Chondrocyte (in vitro differentiated cells): ENCODE measurements at regions not wholly inside any gene's neighbourhood (a gene's known extent, or its start where the extent isn't known, plus 50 kb on each side); places are given as distances from the start of the nearest gene placed in this dataset.

ENCODE experiments used
- DNase-seq: peaks from one replicate; pipeline ENCODE4 v3.0.0; 2021; ENCODE audit warnings: mixed read lengths, low spot score
- H3K27ac Mint-ChIP-seq: one replicate; pipeline ENCODE4 v1.8.0; 2021; ENCODE audit warnings: mild to moderate bottlenecking, moderate library complexity, mixed read lengths; ENCODE audit not compliant: unreplicated experiment
- H3K27me3 Mint-ChIP-seq: 2 replicates; pipeline ENCODE4 v1.8.0; 2021; ENCODE audit warnings: low read depth, mixed read lengths
- H3K36me3 Mint-ChIP-seq: 2 replicates; pipeline ENCODE4 v1.8.0; 2021; ENCODE audit warnings: low read depth, mixed read lengths
- H3K4me1 Mint-ChIP-seq: 2 replicates; pipeline ENCODE4 v1.8.0; 2021; ENCODE audit warnings: low read depth, mild to moderate bottlenecking, mixed read lengths
- H3K4me3 Mint-ChIP-seq: one replicate; pipeline ENCODE4 v1.8.0; 2021; ENCODE audit warnings: mild to moderate bottlenecking, moderate library complexity, mixed read lengths; ENCODE audit not compliant: unreplicated experiment
- H3K9me3 Mint-ChIP-seq: 2 replicates; pipeline ENCODE4 v1.8.0; 2021; ENCODE audit warnings: low read depth, mixed read lengths
- CTCF ChIP-seq: fragments of 200-600 bp; sonication (generic); IDR thresholded peaks from 2 replicates; pipeline ENCODE4 v1.5.0; 2021; ENCODE audit warnings: antibody characterized with exemption, mild to moderate bottlenecking, moderate library complexity

GRCh38 chr2:137729305-137729704, 235.0 kb upstream of the HNMT start:
- H3K27me3 Mint-ChIP-seq, result peaks cover 4% of the 10 kb centered on the region
- DNase-seq, result no peak
- TF ChIP-seq CTCF, result no peak
- H3K4me1 Mint-ChIP-seq, result no peaks in the 10 kb centered on the region
- no peak overlapping the region for H3K4me3 Mint-ChIP-seq
- H3K27ac Mint-ChIP-seq, result no peak overlapping the region
- no peaks in the 10 kb centered on the region for H3K36me3 Mint-ChIP-seq
- peaks cover 22% of the 10 kb centered on the region for H3K9me3 Mint-ChIP-seq

- no peak overlapping the region for H3K27ac Mint-ChIP-seq
- DNase-seq, result no peak
- no peak for TF ChIP-seq CTCF
- H3K36me3 Mint-ChIP-seq, result no peaks in the 10 kb centered on the region
- no peak overlapping the region for H3K4me3 Mint-ChIP-seq
- H3K9me3 Mint-ChIP-seq, result peaks cover 12% of the 10 kb centered on the region
- H3K27me3 Mint-ChIP-seq, result no peaks in the 10 kb centered on the region
- no peaks in the 10 kb centered on the region for H3K4me1 Mint-ChIP-seq
Observed at GRCh38 chr2:137737559-137737958, 226.7 kb upstream of the HNMT start.

- Mint-ChIP-seq H3K27me3 (peaks cover 2% of the 10 kb centered on the region), H3K4me3 (no peak overlapping the region)
Observed at GRCh38 chr2:137741784-137742362, 222.4 kb upstream of the HNMT start.

GRCh38 chr2:137747509-137747908, 216.8 kb upstream of the HNMT start:
- Mint-ChIP-seq H3K9me3 (peaks cover under 1% of the 10 kb centered on the region), H3K4me3 (no peak overlapping the region), H3K27me3 (peaks cover 2% of the 10 kb centered on the region), H3K27ac (no peak overlapping the region), H3K4me1 (no peaks in the 10 kb centered on the region), H3K36me3 (no peaks in the 10 kb centered on the region)
- DNase-seq, result no peak
- TF ChIP-seq CTCF, result no peak

More at GRCh38 chr2:137741784-137742362, 222.4 kb upstream of the HNMT start:
- no peak for TF ChIP-seq CTCF
- Mint-ChIP-seq H3K4me1 (no peaks in the 10 kb centered on the region), H3K36me3 (no peaks in the 10 kb centered on the region), H3K9me3 (peaks cover 5% of the 10 kb centered on the region), H3K27ac (no peak overlapping the region)
- DNase-seq, result no peak

- no peaks in the 10 kb centered on the region for H3K36me3 Mint-ChIP-seq
- no peak overlapping the region for H3K4me3 Mint-ChIP-seq
- H3K9me3 Mint-ChIP-seq, result peaks cover 4% of the 10 kb centered on the region
- no peaks in the 10 kb centered on the region for H3K27me3 Mint-ChIP-seq
- no peak overlapping the region for H3K27ac Mint-ChIP-seq
- no peak for TF ChIP-seq CTCF
- no peaks in the 10 kb centered on the region for H3K4me1 Mint-ChIP-seq
- DNase-seq, result no peak
Observed at GRCh38 chr2:137748533-137748932, 215.7 kb upstream of the HNMT start.
